Globus pallidus (tissue), 1 donor: ENCODE measurements at regions not wholly inside any gene's neighbourhood (a gene's known extent, or its start where the extent isn't known, plus 50 kb on each side); places are given as distances from the start of the nearest gene placed in this dataset.
"Not testable (repeated sequence)": the region's sequence is repeated elsewhere in the genome, so short reads cannot be mapped to it uniquely, and the experiment has no call there.

Experiments used
- DNase-seq: peaks from one replicate; pipeline ENCODE4 v3.0.0-alpha.2; 2015; ENCODE audit warnings: low spot score

- no peak for DNase-seq
Observed at GRCh38 chr2:59874971-59875755, 678.3 kb downstream of the BCL11A start.

- DNase-seq, result no peak
Observed at GRCh38 chr2:59874361-59874760, 679.1 kb downstream of the BCL11A start.

- no peak for DNase-seq
Observed at GRCh38 chr2:59871830-59872229, 681.6 kb downstream of the BCL11A start.

- DNase-seq, result no peak
Observed at GRCh38 chr2:59868981-59869380, 684.5 kb downstream of the BCL11A start.

GRCh38 chr2:59866436-59866835 is 687.0 kb downstream of the BCL11A start:
- no peak for DNase-seq

- DNase-seq, result no peak
Observed at GRCh38 chr2:59858540-59858939, 694.9 kb downstream of the BCL11A start.

- no peak for DNase-seq
Observed at GRCh38 chr2:59857109-59857508, 696.3 kb downstream of the BCL11A start.

- no peak for DNase-seq
Observed at GRCh38 chr2:59856391-59856790, 697.1 kb downstream of the BCL11A start.

GRCh38 chr2:59853032-59853431 is 700.4 kb downstream of the BCL11A start:
- no peak for DNase-seq

- no peak for DNase-seq
Observed at GRCh38 chr2:59851836-59852475, 701.5 kb downstream of the BCL11A start.

- DNase-seq, result no peak
Observed at GRCh38 chr2:59850554-59850953, 702.9 kb downstream of the BCL11A start.

- DNase-seq, result no peak
Observed at GRCh38 chr2:59833941-59834340, 719.5 kb downstream of the BCL11A start.

GRCh38 chr2:59830601-59831000 is 722.9 kb downstream of the BCL11A start:
- DNase-seq, result no peak

GRCh38 chr2:59827677-59828076 is 725.8 kb downstream of the BCL11A start:
- no peak for DNase-seq

GRCh38 chr2:59826177-59826576 is 727.3 kb downstream of the BCL11A start:
- no peak for DNase-seq

GRCh38 chr2:59824314-59824713 is 729.1 kb downstream of the BCL11A start:
- DNase-seq, result no peak

GRCh38 chr2:59816075-59816474 is 737.4 kb downstream of the BCL11A start:
- DNase-seq, result no peak

GRCh38 chr2:59810283-59810682 is 743.2 kb downstream of the BCL11A start:
- not testable (repeated sequence) for DNase-seq

- no peak for DNase-seq
Observed at GRCh38 chr2:59806486-59806885, 747.0 kb downstream of the BCL11A start.

- DNase-seq, result no peak
Observed at GRCh38 chr2:59804732-59805131, 748.7 kb downstream of the BCL11A start.

GRCh38 chr2:59803586-59803985 is 749.9 kb downstream of the BCL11A start:
- no peak for DNase-seq

GRCh38 chr2:59798687-59799232 is 754.7 kb downstream of the BCL11A start:
- DNase-seq, result no peak

GRCh38 chr2:59791004-59791618 is 762.3 kb downstream of the BCL11A start:
- no peak for DNase-seq
